Naive thymus-derived CD4-positive, alpha-beta T cell (primary cell): ENCODE measurements at regions not wholly inside any gene's neighbourhood (a gene's known extent, or its start where the extent isn't known, plus 50 kb on each side); places are given as distances from the start of the nearest gene placed in this dataset.

Experiments
- ATAC-seq: fragments of 150-1000 bp; cut with Tn5 transposase; 2 replicates; pipeline ENCODE4 v1.10.0; 2021; ENCODE audit warnings: mild to moderate bottlenecking, moderate library complexity
- CTCF ChIA-PET: fragments of 350-600 bp; sonication (Branson Sonifier 250); formaldehyde crosslinking; loops from one replicate; lab custom pipeline; 2021; ENCODE audit warnings: antibody characterized with exemption; lab: Charles Lee
- POLR2A ChIA-PET: fragments of 350-600 bp; sonication (Branson Sonifier 250); formaldehyde crosslinking; loops from one replicate; lab custom pipeline; 2021; ENCODE audit warnings: antibody characterized with exemption, inconsistent platforms; lab: Charles Lee
- DNase-seq, 9 donors: peaks; one replicate each; pipeline versions ENCODE4 v3.0.0 to v3.0.0-alpha.2; 2020 to 2022; ENCODE audit warnings: mixed read lengths in 1 of 9
- H3K27ac ChIP-seq: one replicate; pipeline ENCODE4 v1.7.0; 2013; ENCODE audit warnings: mild to moderate bottlenecking, low read depth, low read length, moderate library complexity
- H3K27me3 ChIP-seq, 2 donors: one replicate each; pipeline ENCODE4 v1.7.0; 2013; ENCODE audit warnings: low read length in 2 of 2, mild to moderate bottlenecking in 2 of 2, moderate library complexity in 2 of 2; ENCODE audit not compliant: control insufficient read depth in 2 of 2, insufficient read depth in 2 of 2
- H3K36me3 ChIP-seq, 3 experiments: 1 replicate in 2 of 3; 2 replicates in 1 of 3; pipeline ENCODE4 v1.7.0; 2013; ENCODE audit warnings: low read length in 3 of 3, mild to moderate bottlenecking in 3 of 3, moderate library complexity in 1 of 3; ENCODE audit not compliant: insufficient read depth in 3 of 3, control insufficient read depth in 2 of 3
- H3K4me1 ChIP-seq, 2 donors: one replicate each; pipeline ENCODE4 v1.7.0; 2013; ENCODE audit warnings: low read length in 2 of 2, mild to moderate bottlenecking in 2 of 2, moderate library complexity in 1 of 2; ENCODE audit not compliant: control insufficient read depth in 2 of 2, insufficient read depth in 2 of 2
- H3K4me3 ChIP-seq: 2 replicates; pipeline ENCODE4 v1.7.0; 2013; ENCODE audit warnings: mild to moderate bottlenecking, low read length
- H3K9me3 ChIP-seq, 3 experiments: 1 replicate in 2 of 3; 2 replicates in 1 of 3; pipeline ENCODE4 v1.7.0; 2013; ENCODE audit warnings: low read length in 3 of 3; ENCODE audit not compliant: control insufficient read depth in 2 of 3
- H3K27ac Mint-ChIP-seq, 9 donors: one replicate each; pipeline ENCODE4 v1.8.0; 2020 to 2022; ENCODE audit warnings: mixed read lengths in 9 of 9, mild to moderate bottlenecking in 8 of 9, moderate library complexity in 5 of 9, inconsistent platforms in 2 of 9
- H3K27me3 Mint-ChIP-seq, 5 donors: one replicate each; pipeline ENCODE4 v1.8.0; 2021 to 2022; ENCODE audit warnings: mixed read lengths in 5 of 5, mild to moderate bottlenecking in 1 of 5
- H3K36me3 Mint-ChIP-seq, 5 donors: one replicate each; pipeline ENCODE4 v1.8.0; 2020 to 2022; ENCODE audit warnings: mixed read lengths in 5 of 5, mild to moderate bottlenecking in 3 of 5, inconsistent platforms in 1 of 5
- H3K4me1 Mint-ChIP-seq, 7 donors: one replicate each; pipeline ENCODE4 v1.8.0; 2020 to 2022; ENCODE audit warnings: mixed read lengths in 7 of 7, mild to moderate bottlenecking in 3 of 7, inconsistent platforms in 1 of 7
- H3K4me3 Mint-ChIP-seq, 10 donors: one replicate each; pipeline ENCODE4 v1.8.0; 2020 to 2022; ENCODE audit warnings: mild to moderate bottlenecking in 10 of 10, mixed read lengths in 10 of 10, moderate library complexity in 6 of 10, inconsistent platforms in 2 of 10
- H3K9me3 Mint-ChIP-seq, 11 donors: one replicate each; pipeline ENCODE4 v1.8.0; 2020 to 2022; ENCODE audit warnings: mixed read lengths in 11 of 11, mild to moderate bottlenecking in 4 of 11, inconsistent platforms in 1 of 11, moderate library complexity in 1 of 11
- intact Hi-C, 2 donors: fragments of 100-400 bp; cut with micrococcal nuclease; formaldehyde crosslinking; loops; one replicate each; pipeline ENCODE4 v1.15.1; 2023

DNA sequence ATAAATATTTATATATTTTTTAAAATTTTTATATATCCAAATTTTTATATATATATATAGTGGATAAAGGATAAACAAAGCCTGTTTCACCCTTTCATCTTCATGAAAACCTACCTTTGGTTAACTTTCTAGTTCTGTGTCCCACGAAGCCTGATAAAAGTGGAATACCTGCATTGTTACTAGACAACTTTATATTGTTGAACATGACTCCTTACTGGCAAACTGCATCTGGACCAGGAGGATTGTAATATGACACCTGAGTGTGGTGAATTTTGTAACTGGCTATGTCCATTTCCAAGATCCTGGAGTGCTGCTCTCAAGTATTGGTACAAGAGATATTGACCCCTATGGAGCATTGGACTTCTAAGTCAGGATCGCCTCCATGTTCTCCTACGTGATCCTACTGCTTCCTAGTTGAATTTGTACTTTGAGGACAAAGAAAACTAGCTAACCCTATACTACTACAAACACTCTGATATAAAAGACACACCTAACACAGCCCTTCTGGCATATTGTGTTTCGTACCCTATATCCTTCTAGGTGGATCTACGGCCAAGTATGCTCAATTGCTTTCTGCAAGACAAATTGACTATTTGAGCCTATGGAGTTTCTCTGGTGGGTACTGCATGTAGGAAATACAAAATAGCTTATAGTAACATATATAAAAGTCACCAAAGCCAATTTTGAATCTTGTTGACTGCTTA, 61.3 kb upstream of the PRRG1 start:
- Mint-ChIP-seq H3K27ac (no peak overlapping the region), H3K4me3 (no peak overlapping the region), H3K4me1 (no peaks in the 10 kb centered on the region), H3K27me3 (no peaks in the 10 kb centered on the region), H3K9me3 (no peaks in the 10 kb centered on the region), H3K36me3 (no peaks in the 10 kb centered on the region)
- Histone ChIP-seq H3K27me3 (no peaks in the 10 kb centered on the region), H3K27ac (no peak overlapping the region), H3K36me3 (no peaks in the 10 kb centered on the region), H3K4me3 (no peak overlapping the region), H3K4me1 (no peaks in the 10 kb centered on the region), H3K9me3 (no peaks in the 10 kb centered on the region)
- DNase-seq, result peak in 4 of 9 donors; percentile 3 to 36 (median 32)
- no peak for ATAC-seq
- intact Hi-C loops, result no loop called here
- POLR2A ChIA-PET, result no interaction called here
- CTCF ChIA-PET, result no interaction called here

DNA sequence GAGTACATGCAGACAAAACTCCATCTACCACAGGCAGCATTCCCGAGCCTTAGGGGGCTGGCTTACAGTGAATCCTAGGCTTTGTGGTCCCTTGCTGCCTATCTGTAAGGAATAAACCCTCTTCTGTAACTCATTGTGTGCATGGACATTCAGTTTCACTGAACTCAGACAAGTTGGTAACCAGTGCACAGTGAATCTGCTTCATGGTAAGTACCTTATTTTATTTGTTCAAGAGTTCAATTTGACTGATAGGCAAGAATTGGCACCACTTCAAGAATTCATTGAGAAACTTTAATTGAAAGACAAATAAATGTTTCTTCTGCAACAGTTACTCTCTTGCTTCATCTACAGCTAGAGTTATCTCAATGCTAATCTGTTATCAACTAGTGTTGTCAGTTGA, 57.2 kb upstream of the PRRG1 start:
- DNase-seq (no peak), ATAC-seq (no peak)
- CTCF ChIA-PET, result no interaction called here
- POLR2A ChIA-PET, result no interaction called here
- H3K4me3 Mint-ChIP-seq, result no peak overlapping the region
- Histone ChIP-seq H3K4me1 (no peaks in the 10 kb centered on the region), H3K36me3 (no peaks in the 10 kb centered on the region), H3K27me3 (no peaks in the 10 kb centered on the region), H3K4me3 (no peak overlapping the region), H3K9me3 (no peaks in the 10 kb centered on the region), H3K27ac (no peak overlapping the region)
- H3K36me3 Mint-ChIP-seq, result peaks cover 0 to 8% (median 0%) of the 10 kb centered on the region in 5 donors
- intact Hi-C loops, result no loop called here
- H3K27ac Mint-ChIP-seq, result no peak overlapping the region
- peaks cover 0 to 24% (median 7%) of the 10 kb centered on the region in 11 donors for H3K9me3 Mint-ChIP-seq
- H3K4me1 Mint-ChIP-seq, result no peaks in the 10 kb centered on the region
- no peaks in the 10 kb centered on the region for H3K27me3 Mint-ChIP-seq
